ENCODE measurements at regions not wholly inside any gene's neighbourhood (a gene's known extent, or its start where the extent isn't known, plus 50 kb on each side); places are given as distances from the start of the nearest gene placed in this dataset.
"Not testable (repeated sequence)": the region's sequence is repeated elsewhere in the genome, so short reads cannot be mapped to it uniquely, and the experiment has no call there.

- TF ChIP-seq CTCF (IDR thresholded peaks at IDR 0.05; ENCODE audit: insufficient read depth, low read length): no peak
- H3K27ac ChIP-seq (replicated peaks): no peak overlapping the region
- H3K27me3 ChIP-seq (ENCODE audit: insufficient read depth, poor library complexity, severe bottlenecking): no peaks in the 10 kb centered on the region
- no peak for DNase-seq (ENCODE audit: low read depth in 1 of 2, low spot score in 1 of 2)
- H3K4me3 ChIP-seq (replicated peaks; ENCODE audit: insufficient read depth, low read length): no peak overlapping the region
Measured at GRCh38 chr6:120273411-120273810, 923.9 kb upstream of the MAN1A1 start.

DNA sequence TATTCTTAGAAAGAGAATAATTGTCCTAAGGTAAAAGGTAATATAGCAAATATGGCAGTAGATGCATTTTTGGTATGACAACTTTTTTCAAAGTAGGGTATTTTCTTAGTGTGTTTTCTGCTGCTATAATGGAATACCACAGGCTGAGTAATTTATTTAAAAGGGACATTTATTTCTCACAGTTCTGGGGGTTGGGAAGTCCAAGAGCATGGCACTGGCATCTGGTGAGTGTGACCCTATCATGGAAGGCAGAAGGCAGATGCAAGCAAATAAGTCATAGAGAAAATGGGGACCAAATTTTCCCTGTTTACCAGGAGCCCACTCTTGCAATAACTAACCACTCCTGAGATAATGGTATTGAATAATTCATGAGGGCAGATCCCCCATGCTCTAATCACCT is 922.5 kb upstream of the MAN1A1 start:
- Histone ChIP-seq H3K4me3 (replicated peaks; ENCODE audit: insufficient read depth, low read length) (no peak overlapping the region), H3K27ac (replicated peaks) (no peak overlapping the region), H3K27me3 (ENCODE audit: insufficient read depth, poor library complexity, severe bottlenecking) (no peaks in the 10 kb centered on the region)
- no peak for DNase-seq (ENCODE audit: low read depth in 1 of 2, low spot score in 1 of 2)
- TF ChIP-seq GABPA (IDR thresholded peaks at IDR 0.05; ENCODE audit: low read depth): no peak
- no peak for TF ChIP-seq CTCF (IDR thresholded peaks at IDR 0.05; ENCODE audit: insufficient read depth, low read length)
- TF ChIP-seq SPI1 (IDR thresholded peaks at IDR 0.05; ENCODE audit: borderline replicate concordance, low read depth): no peak
- TF ChIP-seq, protein P1, sequence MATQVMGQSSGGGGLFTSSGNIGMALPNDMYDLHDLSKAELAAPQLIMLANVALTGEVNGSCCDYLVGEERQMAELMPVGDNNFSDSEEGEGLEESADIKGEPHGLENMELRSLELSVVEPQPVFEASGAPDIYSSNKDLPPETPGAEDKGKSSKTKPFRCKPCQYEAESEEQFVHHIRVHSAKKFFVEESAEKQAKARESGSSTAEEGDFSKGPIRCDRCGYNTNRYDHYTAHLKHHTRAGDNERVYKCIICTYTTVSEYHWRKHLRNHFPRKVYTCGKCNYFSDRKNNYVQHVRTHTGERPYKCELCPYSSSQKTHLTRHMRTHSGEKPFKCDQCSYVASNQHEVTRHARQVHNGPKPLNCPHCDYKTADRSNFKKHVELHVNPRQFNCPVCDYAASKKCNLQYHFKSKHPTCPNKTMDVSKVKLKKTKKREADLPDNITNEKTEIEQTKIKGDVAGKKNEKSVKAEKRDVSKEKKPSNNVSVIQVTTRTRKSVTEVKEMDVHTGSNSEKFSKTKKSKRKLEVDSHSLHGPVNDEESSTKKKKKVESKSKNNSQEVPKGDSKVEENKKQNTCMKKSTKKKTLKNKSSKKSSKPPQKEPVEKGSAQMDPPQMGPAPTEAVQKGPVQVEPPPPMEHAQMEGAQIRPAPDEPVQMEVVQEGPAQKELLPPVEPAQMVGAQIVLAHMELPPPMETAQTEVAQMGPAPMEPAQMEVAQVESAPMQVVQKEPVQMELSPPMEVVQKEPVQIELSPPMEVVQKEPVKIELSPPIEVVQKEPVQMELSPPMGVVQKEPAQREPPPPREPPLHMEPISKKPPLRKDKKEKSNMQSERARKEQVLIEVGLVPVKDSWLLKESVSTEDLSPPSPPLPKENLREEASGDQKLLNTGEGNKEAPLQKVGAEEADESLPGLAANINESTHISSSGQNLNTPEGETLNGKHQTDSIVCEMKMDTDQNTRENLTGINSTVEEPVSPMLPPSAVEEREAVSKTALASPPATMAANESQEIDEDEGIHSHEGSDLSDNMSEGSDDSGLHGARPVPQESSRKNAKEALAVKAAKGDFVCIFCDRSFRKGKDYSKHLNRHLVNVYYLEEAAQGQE (IDR thresholded peaks at IDR 0.05; ENCODE audit: insufficient replicate concordance, low read depth): no peak
- TF ChIP-seq POLR2AphosphoS5 (IDR thresholded peaks at IDR 0.05; ENCODE audit: low read depth): no peak

DNA sequence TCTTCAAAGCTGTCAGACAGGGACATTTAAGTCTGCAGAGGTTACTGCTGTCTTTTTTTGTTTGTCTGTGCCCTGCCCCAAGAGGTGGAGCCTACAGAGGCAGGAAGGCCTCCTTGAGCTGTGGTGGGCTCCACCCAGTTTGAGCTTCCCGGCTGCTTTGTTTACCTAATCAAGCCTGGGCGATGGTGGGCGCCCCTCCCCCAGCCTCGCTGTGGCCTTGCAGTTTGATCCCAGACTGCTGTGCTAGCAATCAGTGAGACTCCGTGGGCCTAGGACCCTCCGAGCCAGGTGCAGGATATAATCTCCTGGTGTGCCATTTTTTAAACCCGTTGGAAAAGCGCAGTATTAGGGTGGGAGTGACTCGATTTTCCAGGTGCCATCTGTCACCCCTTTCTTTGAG is 918.7 kb upstream of the MAN1A1 start:
- H3K27ac ChIP-seq (replicated peaks); H3K4me3 ChIP-seq (replicated peaks; ENCODE audit: insufficient read depth, low read length); H3K27me3 ChIP-seq (ENCODE audit: insufficient read depth, poor library complexity, severe bottlenecking); DNase-seq (ENCODE audit: low read depth in 1 of 2, low spot score in 1 of 2): not testable (repeated sequence)

DNA sequence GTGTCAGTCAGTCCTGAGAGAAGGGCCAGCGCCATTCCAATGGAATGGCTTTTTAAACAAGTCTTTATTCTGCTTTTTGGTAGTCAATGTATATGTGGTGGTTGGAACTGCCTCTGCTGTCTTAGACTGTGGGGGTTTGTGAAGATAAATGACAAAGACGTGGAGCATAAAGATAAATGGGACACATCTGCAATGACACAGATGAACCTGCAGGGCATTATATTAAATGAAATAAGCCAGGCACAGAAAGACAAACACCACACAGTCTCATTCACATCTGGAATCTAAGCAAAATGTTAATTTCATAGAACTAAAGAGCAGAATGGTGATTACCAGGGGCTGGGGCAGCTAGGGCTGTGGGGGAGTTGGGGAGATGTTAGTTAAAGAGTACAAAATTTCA is 912.8 kb upstream of the MAN1A1 start:
- no peak overlapping the region for H3K27ac ChIP-seq (replicated peaks)
- DNase-seq (ENCODE audit: low read depth in 1 of 2, low spot score in 1 of 2): no peak
- TF ChIP-seq POLR2AphosphoS5 (IDR thresholded peaks at IDR 0.05; ENCODE audit: low read depth) (no peak), GABPA (IDR thresholded peaks at IDR 0.05; ENCODE audit: low read depth) (no peak), SPI1 (IDR thresholded peaks at IDR 0.05; ENCODE audit: borderline replicate concordance, low read depth) (no peak), CTCF (IDR thresholded peaks at IDR 0.05; ENCODE audit: insufficient read depth, low read length) (no peak)
- TF ChIP-seq, protein P1 (IDR thresholded peaks at IDR 0.05; ENCODE audit: insufficient replicate concordance, low read depth): no peak
- H3K4me3 ChIP-seq (replicated peaks; ENCODE audit: insufficient read depth, low read length): no peak overlapping the region
- H3K27me3 ChIP-seq (ENCODE audit: insufficient read depth, poor library complexity, severe bottlenecking): no peaks in the 10 kb centered on the region

All from HL-60 (cell line).